Liver (tissue), 8 donors: ENCODE measurements at regions not wholly inside any gene's neighbourhood (a gene's known extent, or its start where the extent isn't known, plus 50 kb on each side); places are given as distances from the start of the nearest gene placed in this dataset.

ENCODE experiments used
- DNase-seq: peaks from one replicate; pipeline ENCODE4 v3.0.0-alpha.2; 2017; ENCODE audit warnings: low spot score
- H3K27ac ChIP-seq, 2 donors: one replicate each; pipeline ENCODE4 v1.7.0; 2013; ENCODE audit warnings: inconsistent platforms in 2 of 2, low read length in 2 of 2, control low read depth in 1 of 2, low read depth in 1 of 2, mild to moderate bottlenecking in 1 of 2
- H3K27me3 ChIP-seq, 4 donors: one replicate each; pipeline versions ENCODE4 v1.6.1 to v1.7.0; 2013; ENCODE audit warnings: low read length in 3 of 4, inconsistent platforms in 1 of 4, mild to moderate bottlenecking in 1 of 4, moderate library complexity in 1 of 4; ENCODE audit not compliant: control insufficient read depth in 4 of 4, insufficient read depth in 4 of 4
- H3K36me3 ChIP-seq, 4 donors: one replicate each; pipeline versions ENCODE4 v1.6.1 to v1.7.0; 2013; ENCODE audit warnings: low read length in 3 of 4, mild to moderate bottlenecking in 3 of 4, low read depth in 1 of 4, moderate library complexity in 1 of 4; ENCODE audit not compliant: control insufficient read depth in 4 of 4, insufficient read depth in 3 of 4
- H3K4me1 ChIP-seq, 4 donors: one replicate each; pipeline versions ENCODE4 v1.6.1 to v1.7.0; 2013; ENCODE audit warnings: low read length in 3 of 4, mild to moderate bottlenecking in 3 of 4, moderate library complexity in 1 of 4; ENCODE audit not compliant: control insufficient read depth in 4 of 4, insufficient read depth in 4 of 4
- H3K4me3 ChIP-seq, 3 donors: one replicate each; pipeline versions ENCODE4 v1.6.1 to v1.7.0; 2013; ENCODE audit warnings: low read length in 3 of 3, control low read depth in 1 of 3, low read depth in 1 of 3, mild to moderate bottlenecking in 1 of 3
- H3K9ac ChIP-seq, 2 donors: one replicate each; pipeline ENCODE4 v1.7.0; 2013; ENCODE audit warnings: low read length in 2 of 2, mild to moderate bottlenecking in 2 of 2, moderate library complexity in 2 of 2, control low read depth in 1 of 2, low read depth in 1 of 2
- H3K9me3 ChIP-seq, 4 donors: one replicate each; pipeline versions ENCODE4 v1.6.1 to v1.7.0; 2013; ENCODE audit warnings: low read length in 3 of 4; ENCODE audit not compliant: control insufficient read depth in 4 of 4
- CTCF ChIP-seq: fragments of 150-350 bp; IDR thresholded peaks from 2 replicates; pipeline ENCODE4 v1.5.1; 2017; ENCODE audit warnings: improper control_type of control experiment, low read depth, low read length; ENCODE audit not compliant: missing input control
- EGR1 ChIP-seq, 2 donors: IDR thresholded peaks; 2 replicates each; pipeline ENCODE4 v1.6.1; 2016 to 2018; ENCODE audit warnings: antibody characterized with exemption in 2 of 2, low read depth in 2 of 2
- GABPA ChIP-seq, 2 donors: IDR thresholded peaks in 1 of 2; conservative IDR thresholded peaks in 1 of 2; 2 replicates each; pipeline ENCODE4 v1.6.1; 2016; ENCODE audit warnings: antibody characterized with exemption in 2 of 2, mild to moderate bottlenecking in 1 of 2, moderate library complexity in 1 of 2
- HNF4A ChIP-seq, 2 donors: conservative IDR thresholded peaks; 2 replicates each; pipeline ENCODE4 v1.6.1; 2016; ENCODE audit warnings: antibody characterized with exemption in 2 of 2, mild to moderate bottlenecking in 2 of 2
- HNF4G ChIP-seq: IDR thresholded peaks from 2 replicates; pipeline ENCODE4 v1.6.1; 2016; ENCODE audit warnings: antibody characterized with exemption
- JUND ChIP-seq, 2 donors: IDR thresholded peaks; 2 replicates each; pipeline ENCODE4 v1.6.1; 2016; ENCODE audit warnings: antibody characterized with exemption in 2 of 2
- MAX ChIP-seq: IDR thresholded peaks from 2 replicates; pipeline ENCODE4 v1.6.1; 2016; ENCODE audit warnings: antibody characterized with exemption
- NR2F2 ChIP-seq: IDR thresholded peaks from 2 replicates; pipeline ENCODE4 v1.6.1; 2016; ENCODE audit warnings: antibody characterized with exemption
- RXRA ChIP-seq, 2 donors: IDR thresholded peaks; 2 replicates each; pipeline ENCODE4 v1.6.1; 2017 to 2018; ENCODE audit warnings: antibody characterized with exemption in 2 of 2, mild to moderate bottlenecking in 1 of 2
- SP1 ChIP-seq: IDR thresholded peaks from 2 replicates; pipeline ENCODE4 v1.6.1; 2018; ENCODE audit warnings: antibody characterized with exemption, mild to moderate bottlenecking
- YY1 ChIP-seq: IDR thresholded peaks from 2 replicates; pipeline ENCODE4 v1.6.1; 2016; ENCODE audit warnings: antibody characterized with exemption, mild to moderate bottlenecking
- WGBS: extraction: QIAGEN DNeasy Blood & Tissue Kit; methylation state at CpG from one replicate; pipeline ENCODE4 v1.1.7; 2013; 5-methylcytosine and 5-hydroxymethylcytosine counted together
- TF ChIP-seq, protein P1 (sequence below): IDR thresholded peaks from 2 replicates; pipeline ENCODE4 v1.6.1; 2016; ENCODE audit warnings: antibody characterized with exemption
- TF ChIP-seq, protein P2 (sequence below): IDR thresholded peaks from 2 replicates; pipeline ENCODE4 v1.6.1; 2016; ENCODE audit warnings: antibody characterized with exemption
- TF ChIP-seq, protein P3 (sequence below): IDR thresholded peaks from 2 replicates; pipeline ENCODE4 v1.6.1; 2016; ENCODE audit warnings: antibody characterized with exemption, mild to moderate bottlenecking
- donor health status: healthy.
- donor health status: healthy.
- donor health status: healthy.
- donor health status: healthy.
- donor health status: healthy.

- no peaks in the 10 kb centered on the region for H3K4me1 ChIP-seq
- no peak for TF ChIP-seq JUND (IDR thresholded peaks at IDR 0.05)
- no peak for TF ChIP-seq GABPA (IDR thresholded peaks at IDR 0.05 in 1 of 2, conservative IDR thresholded peaks at IDR 0.05 in 1 of 2)
- TF ChIP-seq, protein P1, sequence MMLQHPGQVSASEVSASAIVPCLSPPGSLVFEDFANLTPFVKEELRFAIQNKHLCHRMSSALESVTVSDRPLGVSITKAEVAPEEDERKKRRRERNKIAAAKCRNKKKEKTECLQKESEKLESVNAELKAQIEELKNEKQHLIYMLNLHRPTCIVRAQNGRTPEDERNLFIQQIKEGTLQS, result no peak
- no peak for TF ChIP-seq SP1
- TF ChIP-seq MAX, result no peak
- TF ChIP-seq EGR1 (IDR thresholded peaks at IDR 0.05; ENCODE audit: low read depth in 2 of 2), result no peak
- TF ChIP-seq, protein P2, sequence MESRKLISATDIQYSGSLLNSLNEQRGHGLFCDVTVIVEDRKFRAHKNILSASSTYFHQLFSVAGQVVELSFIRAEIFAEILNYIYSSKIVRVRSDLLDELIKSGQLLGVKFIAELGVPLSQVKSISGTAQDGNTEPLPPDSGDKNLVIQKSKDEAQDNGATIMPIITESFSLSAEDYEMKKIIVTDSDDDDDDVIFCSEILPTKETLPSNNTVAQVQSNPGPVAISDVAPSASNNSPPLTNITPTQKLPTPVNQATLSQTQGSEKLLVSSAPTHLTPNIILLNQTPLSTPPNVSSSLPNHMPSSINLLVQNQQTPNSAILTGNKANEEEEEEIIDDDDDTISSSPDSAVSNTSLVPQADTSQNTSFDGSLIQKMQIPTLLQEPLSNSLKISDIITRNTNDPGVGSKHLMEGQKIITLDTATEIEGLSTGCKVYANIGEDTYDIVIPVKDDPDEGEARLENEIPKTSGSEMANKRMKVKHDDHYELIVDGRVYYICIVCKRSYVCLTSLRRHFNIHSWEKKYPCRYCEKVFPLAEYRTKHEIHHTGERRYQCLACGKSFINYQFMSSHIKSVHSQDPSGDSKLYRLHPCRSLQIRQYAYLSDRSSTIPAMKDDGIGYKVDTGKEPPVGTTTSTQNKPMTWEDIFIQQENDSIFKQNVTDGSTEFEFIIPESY, result no peak
- no peak for TF ChIP-seq HNF4G
- TF ChIP-seq CTCF, result no peak
- TF ChIP-seq NR2F2, result no peak
- WGBS, result 73% methylated on average over 3 of the region's 3 CpGs
- H3K4me3 ChIP-seq, result no peak overlapping the region
- no peak overlapping the region for H3K27ac ChIP-seq
- H3K36me3 ChIP-seq, result no peaks in the 10 kb centered on the region
- no peak for DNase-seq
- H3K9me3 ChIP-seq, result no peaks in the 10 kb centered on the region
- H3K27me3 ChIP-seq, result no peaks in the 10 kb centered on the region
- H3K9ac ChIP-seq, result no peak overlapping the region
These were observed 398.6 kb upstream of the CDH7 start for GRCh38 chr18:65352186-65352585.

- H3K4me3 ChIP-seq, result no peak overlapping the region
- whole genome bisulfite sequencing, result 65% methylated on average over 2 of the region's 2 CpGs
These were observed 401.2 kb upstream of the CDH7 start for GRCh38 chr18:65349635-65350034.

More at GRCh38 chr18:65349635-65350034, 401.2 kb upstream of the CDH7 start:
- H3K9ac ChIP-seq, result no peak overlapping the region
- H3K36me3 ChIP-seq, result no peaks in the 10 kb centered on the region
- DNase-seq, result no peak
- no peaks in the 10 kb centered on the region for H3K9me3 ChIP-seq
- no peaks in the 10 kb centered on the region for H3K4me1 ChIP-seq
- TF ChIP-seq HNF4A (conservative IDR thresholded peaks at IDR 0.05), result no peak
- TF ChIP-seq CTCF, result no peak
- TF ChIP-seq NR2F2, result no peak
- no peak for TF ChIP-seq YY1
- TF ChIP-seq, protein P2, result no peak
- TF ChIP-seq, protein P3, sequence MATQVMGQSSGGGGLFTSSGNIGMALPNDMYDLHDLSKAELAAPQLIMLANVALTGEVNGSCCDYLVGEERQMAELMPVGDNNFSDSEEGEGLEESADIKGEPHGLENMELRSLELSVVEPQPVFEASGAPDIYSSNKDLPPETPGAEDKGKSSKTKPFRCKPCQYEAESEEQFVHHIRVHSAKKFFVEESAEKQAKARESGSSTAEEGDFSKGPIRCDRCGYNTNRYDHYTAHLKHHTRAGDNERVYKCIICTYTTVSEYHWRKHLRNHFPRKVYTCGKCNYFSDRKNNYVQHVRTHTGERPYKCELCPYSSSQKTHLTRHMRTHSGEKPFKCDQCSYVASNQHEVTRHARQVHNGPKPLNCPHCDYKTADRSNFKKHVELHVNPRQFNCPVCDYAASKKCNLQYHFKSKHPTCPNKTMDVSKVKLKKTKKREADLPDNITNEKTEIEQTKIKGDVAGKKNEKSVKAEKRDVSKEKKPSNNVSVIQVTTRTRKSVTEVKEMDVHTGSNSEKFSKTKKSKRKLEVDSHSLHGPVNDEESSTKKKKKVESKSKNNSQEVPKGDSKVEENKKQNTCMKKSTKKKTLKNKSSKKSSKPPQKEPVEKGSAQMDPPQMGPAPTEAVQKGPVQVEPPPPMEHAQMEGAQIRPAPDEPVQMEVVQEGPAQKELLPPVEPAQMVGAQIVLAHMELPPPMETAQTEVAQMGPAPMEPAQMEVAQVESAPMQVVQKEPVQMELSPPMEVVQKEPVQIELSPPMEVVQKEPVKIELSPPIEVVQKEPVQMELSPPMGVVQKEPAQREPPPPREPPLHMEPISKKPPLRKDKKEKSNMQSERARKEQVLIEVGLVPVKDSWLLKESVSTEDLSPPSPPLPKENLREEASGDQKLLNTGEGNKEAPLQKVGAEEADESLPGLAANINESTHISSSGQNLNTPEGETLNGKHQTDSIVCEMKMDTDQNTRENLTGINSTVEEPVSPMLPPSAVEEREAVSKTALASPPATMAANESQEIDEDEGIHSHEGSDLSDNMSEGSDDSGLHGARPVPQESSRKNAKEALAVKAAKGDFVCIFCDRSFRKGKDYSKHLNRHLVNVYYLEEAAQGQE, result no peak
- TF ChIP-seq HNF4G, result no peak
- TF ChIP-seq JUND (IDR thresholded peaks at IDR 0.05), result no peak
- TF ChIP-seq, protein P1, result no peak
- TF ChIP-seq RXRA (IDR thresholded peaks at IDR 0.05), result no peak
- TF ChIP-seq EGR1 (IDR thresholded peaks at IDR 0.05; ENCODE audit: low read depth in 2 of 2), result no peak
- no peak for TF ChIP-seq MAX
- no peak for TF ChIP-seq GABPA (IDR thresholded peaks at IDR 0.05 in 1 of 2, conservative IDR thresholded peaks at IDR 0.05 in 1 of 2)
- TF ChIP-seq SP1, result no peak
- H3K27me3 ChIP-seq, result no peaks in the 10 kb centered on the region
- no peak overlapping the region for H3K27ac ChIP-seq
